ENCODE measurements at regions not wholly inside any gene's neighbourhood (a gene's known extent, or its start where the extent isn't known, plus 50 kb on each side); places are given as distances from the start of the nearest gene placed in this dataset.

- DNase-seq (no peak), ATAC-seq (no peak)
- Histone ChIP-seq H3K9me3 (no peaks in the 10 kb centered on the region), H3K27ac (no peak overlapping the region), H3K4me3 (no peak overlapping the region), H3K4me1 (no peaks in the 10 kb centered on the region), H3K36me3 (no peaks in the 10 kb centered on the region), H3K27me3 (no peaks in the 10 kb centered on the region)
- intact Hi-C loops (cut with DNase I) = no loop called here
- 36% methylated on average over 1 of the region's 1 CpG for WGBS (ENCODE audit: insufficient coverage, low coverage, low lambda C conversion rate, missing lambda C conversion rate)
- no peak for TF ChIP-seq POLR2A (IDR thresholded peaks at IDR 0.05)
- TF ChIP-seq, protein P1, sequence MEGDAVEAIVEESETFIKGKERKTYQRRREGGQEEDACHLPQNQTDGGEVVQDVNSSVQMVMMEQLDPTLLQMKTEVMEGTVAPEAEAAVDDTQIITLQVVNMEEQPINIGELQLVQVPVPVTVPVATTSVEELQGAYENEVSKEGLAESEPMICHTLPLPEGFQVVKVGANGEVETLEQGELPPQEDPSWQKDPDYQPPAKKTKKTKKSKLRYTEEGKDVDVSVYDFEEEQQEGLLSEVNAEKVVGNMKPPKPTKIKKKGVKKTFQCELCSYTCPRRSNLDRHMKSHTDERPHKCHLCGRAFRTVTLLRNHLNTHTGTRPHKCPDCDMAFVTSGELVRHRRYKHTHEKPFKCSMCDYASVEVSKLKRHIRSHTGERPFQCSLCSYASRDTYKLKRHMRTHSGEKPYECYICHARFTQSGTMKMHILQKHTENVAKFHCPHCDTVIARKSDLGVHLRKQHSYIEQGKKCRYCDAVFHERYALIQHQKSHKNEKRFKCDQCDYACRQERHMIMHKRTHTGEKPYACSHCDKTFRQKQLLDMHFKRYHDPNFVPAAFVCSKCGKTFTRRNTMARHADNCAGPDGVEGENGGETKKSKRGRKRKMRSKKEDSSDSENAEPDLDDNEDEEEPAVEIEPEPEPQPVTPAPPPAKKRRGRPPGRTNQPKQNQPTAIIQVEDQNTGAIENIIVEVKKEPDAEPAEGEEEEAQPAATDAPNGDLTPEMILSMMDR (IDR thresholded peaks at IDR 0.05) = no peak
Observed at GRCh38 chr3:178284181-178284580, 252.1 kb upstream of the KCNMB2 start.

- Histone ChIP-seq H3K36me3 (no peaks in the 10 kb centered on the region), H3K27ac (no peak overlapping the region), H3K9me3 (no peaks in the 10 kb centered on the region), H3K4me3 (no peak overlapping the region), H3K4me1 (no peaks in the 10 kb centered on the region), H3K27me3 (no peaks in the 10 kb centered on the region)
- intact Hi-C loops (cut with DNase I) = no loop called here
- DNase-seq = no peak
- no peak for ATAC-seq
- TF ChIP-seq, protein P1 (IDR thresholded peaks at IDR 0.05) = no peak
- no peak for TF ChIP-seq POLR2A (IDR thresholded peaks at IDR 0.05)
- 69% methylated on average over 5 of the region's 5 CpGs for WGBS (ENCODE audit: insufficient coverage, low coverage, low lambda C conversion rate, missing lambda C conversion rate)
Observed at GRCh38 chr3:178288074-178288473, 248.2 kb upstream of the KCNMB2 start.

- Histone ChIP-seq H3K27me3 (no peaks in the 10 kb centered on the region), H3K4me1 (no peaks in the 10 kb centered on the region), H3K4me3 (no peak overlapping the region), H3K9me3 (no peaks in the 10 kb centered on the region), H3K27ac (no peak overlapping the region), H3K36me3 (no peaks in the 10 kb centered on the region)
- ATAC-seq (no peak), DNase-seq (no peak)
- 35% methylated on average over 6 of the region's 6 CpGs for WGBS (ENCODE audit: insufficient coverage, low coverage, low lambda C conversion rate, missing lambda C conversion rate)
- intact Hi-C loops (cut with DNase I) = no loop called here
- TF ChIP-seq, protein P1 (IDR thresholded peaks at IDR 0.05) = no peak
- no peak for TF ChIP-seq POLR2A (IDR thresholded peaks at IDR 0.05)
Observed at GRCh38 chr3:178289544-178290160, 246.6 kb upstream of the KCNMB2 start.

- Histone ChIP-seq H3K27ac (no peak overlapping the region), H3K36me3 (no peaks in the 10 kb centered on the region), H3K9me3 (no peaks in the 10 kb centered on the region), H3K4me3 (no peak overlapping the region), H3K4me1 (no peaks in the 10 kb centered on the region), H3K27me3 (no peaks in the 10 kb centered on the region)
- DNase-seq = no peak
- 63% methylated on average over 7 of the region's 7 CpGs for WGBS (ENCODE audit: insufficient coverage, low coverage, low lambda C conversion rate, missing lambda C conversion rate)
- no peak for ATAC-seq
- intact Hi-C loops (cut with DNase I) = no loop called here
- TF ChIP-seq, protein P1 (IDR thresholded peaks at IDR 0.05) = no peak
- no peak for TF ChIP-seq POLR2A (IDR thresholded peaks at IDR 0.05)
Observed at GRCh38 chr3:178291574-178292370, 244.5 kb upstream of the KCNMB2 start.
